Upper lobe of right lung (tissue), 1 donor: ENCODE measurements at regions not wholly inside any gene's neighbourhood (a gene's known extent, or its start where the extent isn't known, plus 50 kb on each side); places are given as distances from the start of the nearest gene placed in this dataset.

Source experiments
- ATAC-seq: fragments of 200-7000 bp; cut with Tn5 transposase; one replicate; pipeline ENCODE4 v1.9.1; 2020; ENCODE audit warnings: mild to moderate bottlenecking, moderate library complexity
- DNase-seq: peaks from one replicate; pipeline ENCODE4 v3.0.0-alpha.2; 2020
- H3K27ac ChIP-seq: fragments of 200-600 bp; one replicate; pipeline ENCODE4 v1.8.0; 2022
- H3K27me3 ChIP-seq: fragments of 200-600 bp; one replicate; pipeline ENCODE4 v1.8.0; 2022; ENCODE audit warnings: mild to moderate bottlenecking
- H3K36me3 ChIP-seq: fragments of 200-600 bp; one replicate; pipeline ENCODE4 v1.8.0; 2022
- H3K4me1 ChIP-seq: fragments of 200-600 bp; one replicate; pipeline ENCODE4 v1.8.0; 2022
- H3K4me3 ChIP-seq: fragments of 200-600 bp; one replicate; pipeline ENCODE4 v1.8.0; 2022; ENCODE audit warnings: mild to moderate bottlenecking
- H3K9me3 ChIP-seq: fragments of 200-600 bp; one replicate; pipeline ENCODE4 v1.8.0; 2022
- CTCF ChIP-seq: fragments of 200-600 bp; IDR thresholded peaks from one replicate; pipeline ENCODE4 v1.8.0; 2022; ENCODE audit warnings: antibody characterized with exemption
- intact Hi-C: fragments of 100-400 bp; cut with DNase I; formaldehyde crosslinking; loops from one replicate; pipeline ENCODE4 v1.11.0; 2022
- donor health status: DM: no; HTN: yes; CAD: no; lungs with severe emphysema.

GRCh38 chr14:97618401-97618800 lies 821.2 kb downstream of the VRK1 start:
- no peak overlapping the region for H3K4me3 ChIP-seq
- H3K36me3 ChIP-seq = no peaks in the 10 kb centered on the region
- no peaks in the 10 kb centered on the region for H3K9me3 ChIP-seq
- no peaks in the 10 kb centered on the region for H3K4me1 ChIP-seq
- no peak for TF ChIP-seq CTCF
- ATAC-seq (no peak), DNase-seq (no peak)
- H3K27me3 ChIP-seq = no peaks in the 10 kb centered on the region
- H3K27ac ChIP-seq = no peak overlapping the region
- intact Hi-C loops = no loop called here

GRCh38 chr14:97618917-97619690 lies 821.9 kb downstream of the VRK1 start:
- no peak for TF ChIP-seq CTCF
- ATAC-seq = no peak
- no peak for DNase-seq
- Histone ChIP-seq H3K27me3 (no peaks in the 10 kb centered on the region), H3K4me3 (no peak overlapping the region), H3K4me1 (no peaks in the 10 kb centered on the region), H3K9me3 (no peaks in the 10 kb centered on the region), H3K36me3 (no peaks in the 10 kb centered on the region), H3K27ac (no peak overlapping the region)
- intact Hi-C loops = no loop called here

GRCh38 chr14:97620066-97620465 lies 822.9 kb downstream of the VRK1 start:
- no peak for TF ChIP-seq CTCF
- ATAC-seq = no peak

GRCh38 chr14:97624985-97625384 lies 827.8 kb downstream of the VRK1 start:
- Histone ChIP-seq H3K9me3 (no peaks in the 10 kb centered on the region), H3K4me3 (no peak overlapping the region), H3K4me1 (no peaks in the 10 kb centered on the region), H3K27ac (no peak overlapping the region), H3K27me3 (no peaks in the 10 kb centered on the region), H3K36me3 (no peaks in the 10 kb centered on the region)
- ATAC-seq = no peak
- no peak for DNase-seq
- TF ChIP-seq CTCF = no peak
- intact Hi-C loops = no loop called here

More at GRCh38 chr14:97620066-97620465, 822.9 kb downstream of the VRK1 start:
- intact Hi-C loops = no loop called here
- no peak for DNase-seq
- no peaks in the 10 kb centered on the region for H3K36me3 ChIP-seq
- H3K4me1 ChIP-seq = no peaks in the 10 kb centered on the region
- H3K9me3 ChIP-seq = no peaks in the 10 kb centered on the region
- H3K27ac ChIP-seq = peak overlapping the region; percentile 7
- H3K27me3 ChIP-seq = no peaks in the 10 kb centered on the region
- no peak overlapping the region for H3K4me3 ChIP-seq

GRCh38 chr14:97625477-97625876 lies 828.3 kb downstream of the VRK1 start:
- no peaks in the 10 kb centered on the region for H3K27me3 ChIP-seq
- no peak overlapping the region for H3K4me3 ChIP-seq
- no peaks in the 10 kb centered on the region for H3K36me3 ChIP-seq
- TF ChIP-seq CTCF = no peak
- intact Hi-C loops = no loop called here
- ATAC-seq (no peak), DNase-seq (no peak)
- no peaks in the 10 kb centered on the region for H3K9me3 ChIP-seq
- no peak overlapping the region for H3K27ac ChIP-seq
- H3K4me1 ChIP-seq = no peaks in the 10 kb centered on the region

GRCh38 chr14:97626088-97626487 lies 828.9 kb downstream of the VRK1 start:
- ATAC-seq = no peak
- H3K9me3 ChIP-seq = no peaks in the 10 kb centered on the region
- H3K27ac ChIP-seq = no peak overlapping the region
- no peaks in the 10 kb centered on the region for H3K4me1 ChIP-seq
- H3K4me3 ChIP-seq = no peak overlapping the region
- DNase-seq = no peak
- no peak for TF ChIP-seq CTCF
- no peaks in the 10 kb centered on the region for H3K27me3 ChIP-seq
- intact Hi-C loops = no loop called here
- H3K36me3 ChIP-seq = no peaks in the 10 kb centered on the region
